LNCAP (cell line): ENCODE measurements at regions not wholly inside any gene's neighbourhood (a gene's known extent, or its start where the extent isn't known, plus 50 kb on each side); places are given as distances from the start of the nearest gene placed in this dataset.

Experiments used
- TF ChIP-seq, protein P1 (sequence below): fragments of 450-650 bp; IDR thresholded peaks from 2 replicates; pipeline ENCODE4 v1.5.1; 2017; ENCODE audit warnings: mild to moderate bottlenecking

DNA sequence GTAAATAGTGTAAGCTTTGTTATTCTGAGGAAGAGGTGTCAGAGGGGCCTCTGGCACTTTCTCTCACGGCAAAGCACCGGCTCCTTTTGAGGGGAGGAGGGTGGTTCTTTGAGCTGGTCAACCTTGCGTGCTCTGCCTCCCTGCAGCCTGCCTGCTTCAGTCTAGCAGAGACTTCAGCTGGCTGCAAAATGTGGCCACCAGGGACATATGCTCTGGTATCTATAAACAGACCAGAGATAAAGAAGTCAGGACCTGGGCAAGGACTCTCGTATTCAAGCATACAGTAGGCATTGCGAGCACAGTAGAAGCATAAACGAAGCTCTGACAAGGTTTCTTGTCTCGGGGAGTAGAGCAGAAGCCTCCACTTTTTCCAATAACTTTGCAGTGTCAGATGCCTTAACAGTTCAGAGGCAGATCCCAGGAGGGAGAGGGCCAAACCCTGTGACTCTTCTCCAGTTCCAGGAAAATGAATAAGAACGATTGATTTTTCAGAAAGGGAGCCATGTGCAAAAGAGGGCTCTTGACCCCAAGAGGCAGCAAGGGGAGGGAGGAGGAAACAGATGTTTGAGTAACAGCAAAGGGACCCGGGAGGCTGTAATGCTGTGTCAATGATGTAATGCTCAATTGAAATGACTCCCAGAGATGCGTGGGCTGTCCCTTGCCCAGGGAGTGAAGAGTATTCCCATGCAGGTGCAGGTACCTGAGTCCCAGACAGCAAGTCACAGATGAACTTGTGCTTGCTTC, 57.9 kb upstream of the TEX13D start:
- TF ChIP-seq, protein P1, sequence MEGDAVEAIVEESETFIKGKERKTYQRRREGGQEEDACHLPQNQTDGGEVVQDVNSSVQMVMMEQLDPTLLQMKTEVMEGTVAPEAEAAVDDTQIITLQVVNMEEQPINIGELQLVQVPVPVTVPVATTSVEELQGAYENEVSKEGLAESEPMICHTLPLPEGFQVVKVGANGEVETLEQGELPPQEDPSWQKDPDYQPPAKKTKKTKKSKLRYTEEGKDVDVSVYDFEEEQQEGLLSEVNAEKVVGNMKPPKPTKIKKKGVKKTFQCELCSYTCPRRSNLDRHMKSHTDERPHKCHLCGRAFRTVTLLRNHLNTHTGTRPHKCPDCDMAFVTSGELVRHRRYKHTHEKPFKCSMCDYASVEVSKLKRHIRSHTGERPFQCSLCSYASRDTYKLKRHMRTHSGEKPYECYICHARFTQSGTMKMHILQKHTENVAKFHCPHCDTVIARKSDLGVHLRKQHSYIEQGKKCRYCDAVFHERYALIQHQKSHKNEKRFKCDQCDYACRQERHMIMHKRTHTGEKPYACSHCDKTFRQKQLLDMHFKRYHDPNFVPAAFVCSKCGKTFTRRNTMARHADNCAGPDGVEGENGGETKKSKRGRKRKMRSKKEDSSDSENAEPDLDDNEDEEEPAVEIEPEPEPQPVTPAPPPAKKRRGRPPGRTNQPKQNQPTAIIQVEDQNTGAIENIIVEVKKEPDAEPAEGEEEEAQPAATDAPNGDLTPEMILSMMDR, result no peak

DNA sequence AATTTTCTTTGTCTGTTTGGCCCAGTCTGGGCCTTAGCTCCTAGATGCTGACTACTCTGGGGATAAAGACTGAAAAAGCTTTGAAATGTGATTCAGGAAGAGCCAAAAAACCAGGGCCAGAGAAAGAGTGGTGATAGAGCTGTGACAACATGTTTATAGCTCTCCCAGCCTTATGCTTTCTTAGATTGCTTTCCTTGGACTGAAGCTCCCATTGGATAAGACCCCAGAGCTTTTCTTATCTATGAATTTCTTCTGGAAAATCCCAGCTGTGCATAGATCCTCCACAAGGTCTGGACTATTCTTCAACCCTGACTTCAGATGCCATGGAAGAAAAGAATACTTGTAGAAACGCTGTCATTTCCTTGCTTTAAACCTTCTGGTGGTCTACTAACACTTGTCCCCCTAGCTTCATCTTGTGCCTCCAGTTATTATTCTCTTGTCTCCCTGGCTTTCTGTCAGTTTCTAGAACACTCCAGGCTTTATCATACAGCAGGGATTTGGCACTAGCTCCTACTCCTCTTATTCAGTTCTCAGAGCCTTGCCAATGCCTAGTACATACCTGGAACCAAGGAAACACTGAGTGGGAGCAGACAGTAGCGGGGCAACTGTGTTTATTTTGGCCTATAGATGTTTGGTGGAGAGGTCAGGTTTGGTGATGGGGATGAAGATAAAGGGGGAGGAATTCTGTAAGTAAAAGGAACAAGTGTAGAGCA, 57.1 kb upstream of the TEX13D start:
- TF ChIP-seq, protein P1, result no peak

DNA sequence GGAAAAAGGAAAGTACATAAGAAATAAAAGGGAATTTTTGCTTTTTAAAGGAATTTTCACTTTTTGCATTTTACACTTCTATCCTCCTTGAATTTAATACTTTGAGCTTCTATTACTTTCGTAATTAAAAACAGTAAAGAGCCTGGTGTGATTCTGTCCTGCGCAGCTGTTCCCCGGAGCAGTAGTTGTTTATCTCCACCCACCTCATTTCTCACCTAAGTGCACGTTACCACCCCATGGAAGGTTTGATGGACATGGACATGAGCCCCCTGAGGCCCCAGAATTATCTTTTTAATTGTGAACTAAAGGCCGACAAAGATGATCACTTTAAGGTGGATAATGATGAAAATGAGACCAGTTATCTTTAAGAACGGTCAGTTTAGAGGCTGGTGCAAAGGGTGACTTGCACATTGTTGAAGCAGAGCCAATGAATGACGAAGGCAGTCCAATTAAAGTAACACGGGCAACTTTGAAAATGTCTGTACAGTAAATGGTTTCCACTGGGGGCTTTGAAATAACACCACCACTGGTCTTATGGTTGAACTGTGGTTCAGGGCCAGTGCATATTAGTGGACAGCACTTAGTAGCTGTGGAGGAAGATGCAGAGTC, 52.1 kb upstream of the TEX13D start:
- TF ChIP-seq, protein P1, result no peak

DNA sequence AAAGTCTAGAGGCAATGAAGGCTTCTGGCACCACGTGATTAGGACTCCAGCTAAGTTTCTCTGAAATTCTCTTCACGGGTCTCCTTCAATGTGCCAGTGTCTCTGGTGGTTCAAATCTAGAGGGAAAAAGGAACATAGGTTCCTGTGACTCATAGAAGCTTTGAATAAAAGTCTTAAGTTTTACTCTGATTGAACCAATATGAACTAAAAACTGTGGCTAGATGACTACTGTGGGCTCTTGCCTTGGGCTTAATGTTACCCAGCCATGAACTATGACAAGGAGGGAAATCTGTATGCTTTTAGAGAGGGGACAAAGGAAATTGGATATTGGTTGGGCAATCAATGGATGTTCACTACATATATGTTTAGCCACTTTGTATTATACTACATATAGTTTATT, 49.9 kb upstream of the TEX13D start:
- TF ChIP-seq, protein P1, result no peak
